K562 (cell line): ENCODE measurements at regions not wholly inside any gene's neighbourhood (a gene's known extent, or its start where the extent isn't known, plus 50 kb on each side); places are given as distances from the start of the nearest gene placed in this dataset.
"Not testable (repeated sequence)": the region's sequence is repeated elsewhere in the genome, so short reads cannot be mapped to it uniquely, and the experiment has no call there.

Source experiments
- ATAC-seq: fragments of 200-7000 bp; cut with Tn5 transposase; 3 replicates; pipeline ENCODE4 v1.9.1; 2020; ENCODE audit warnings: moderate library complexity
- BruUV-seq: library from RNA; stranded (reverse); fragments of 400-500 nt; replicated peaks from 2 replicates; lab custom pipeline; 2021; lab: Mats Ljungman, UMichigan
- CTCF ChIA-PET: fragments of 300-600 bp; formaldehyde crosslinking; extraction: SDS; loops from one replicate; lab custom pipeline; 2021; ENCODE audit warnings: low intra/inter-chr PET ratio; lab: Yijun Ruan, JAX
- POLR2A ChIA-PET: fragments of 300-600, 350-650 bp; sonication (Branson Sonifier 250); formaldehyde crosslinking; extraction: SDS; loops from one replicate; lab custom pipeline; 2021; ENCODE audit warnings: antibody characterized with exemption, inconsistent platforms; lab: Yijun Ruan, JAX
- DNase-seq, 4 experiments: peaks; one replicate each; pipeline versions ENCODE4 v3.0.0 to v3.0.0-alpha.2; 2011 to 2018; ENCODE audit warnings: low spot score in 3 of 4, mixed read lengths in 3 of 4; ENCODE audit errors: extremely low read depth in 1 of 4
- FAIRE-seq: peaks from 2 replicates; lab custom pipeline; 2011; peaks lifted over from hg19 to GRCh38; lab: Jason Lieb, UNC
- H2AFZ ChIP-seq: 2 replicates; pipeline ENCODE4 v1.6.0; 2011; ENCODE audit warnings: low read depth, low read length, control low read depth, inconsistent platforms
- H3K27ac ChIP-seq: fragments of 200-600 bp; 3 replicates; pipeline ENCODE4 v1.8.0; 2011; ENCODE audit warnings: low read depth, mild to moderate bottlenecking, control low read depth, inconsistent platforms, low read length, moderate library complexity, mixed read lengths; ENCODE audit errors: extremely low read depth
- H3K27me3 ChIP-seq, 2 experiments: fragments of 300-600 bp in 1 of 2; 2 replicates in 1 of 2; 3 replicates in 1 of 2; pipeline versions ENCODE4 v1.6.0 to v1.8.0; 2011; ENCODE audit warnings: inconsistent platforms in 2 of 2, low read length in 2 of 2, mild to moderate bottlenecking in 1 of 2, mixed read lengths in 1 of 2, moderate library complexity in 1 of 2; ENCODE audit not compliant: control insufficient read depth in 2 of 2, insufficient read depth in 2 of 2
- H3K36me3 ChIP-seq: fragments of 300-600 bp; 3 replicates; pipeline ENCODE4 v1.8.0; 2011; ENCODE audit warnings: mild to moderate bottlenecking, low read length, inconsistent platforms; ENCODE audit not compliant: control insufficient read depth, insufficient read depth
- H3K4me1 ChIP-seq, 2 experiments: fragments of 200-600 bp in 1 of 2; replicated peaks in 1 of 2; 2 replicates in 1 of 2; 3 replicates in 1 of 2; pipeline versions ENCODE4 v1.5.1 to v1.8.0; 2011; ENCODE audit warnings: inconsistent platforms in 2 of 2, low read length in 2 of 2, mild to moderate bottlenecking in 1 of 2, mixed read lengths in 1 of 2, moderate library complexity in 1 of 2; ENCODE audit not compliant: control insufficient read depth in 2 of 2, insufficient read depth in 2 of 2
- H3K4me2 ChIP-seq: 2 replicates; pipeline ENCODE4 v1.6.1; 2011; ENCODE audit warnings: low read length, control low read depth, inconsistent platforms, mixed read lengths; ENCODE audit not compliant: insufficient read depth
- H3K4me3 ChIP-seq: fragments of 200-600 bp; sonication (generic), shearing (Covaris generic); 2 replicates; pipeline ENCODE4 v1.5.1; 2016; ENCODE audit warnings: control low read depth, inconsistent platforms
- H3K79me2 ChIP-seq: fragments of 200-600 bp; 3 replicates; pipeline ENCODE4 v1.8.0; 2011; ENCODE audit warnings: low read length, inconsistent platforms; ENCODE audit not compliant: control insufficient read depth, insufficient read depth
- H3K9ac ChIP-seq, 2 experiments: 2 replicates each; pipeline versions ENCODE4 v1.6.0 to v1.6.1; 2011; ENCODE audit warnings: low read depth in 2 of 2, low read length in 2 of 2, control low read depth in 1 of 2, inconsistent platforms in 1 of 2, mild to moderate bottlenecking in 1 of 2, mixed read lengths in 1 of 2; ENCODE audit not compliant: insufficient read depth in 1 of 2
- H3K9me1 ChIP-seq: one replicate; pipeline ENCODE4 v1.6.0; 2011; ENCODE audit warnings: inconsistent platforms, mild to moderate bottlenecking, low read length, moderate library complexity; ENCODE audit not compliant: control insufficient read depth, insufficient read depth
- H3K9me3 ChIP-seq: replicated peaks from 2 replicates; pipeline ENCODE4 v1.5.1; 2011; ENCODE audit warnings: low read depth, low read length, inconsistent platforms; ENCODE audit not compliant: control insufficient read depth, insufficient read depth
- H4K20me1 ChIP-seq: replicated peaks from 2 replicates; pipeline ENCODE4 v1.6.1; 2011; ENCODE audit warnings: low read length, inconsistent platforms, mixed read lengths; ENCODE audit not compliant: control insufficient read depth, insufficient read depth
- C11orf30 ChIP-seq: fragments of 450-650 bp; IDR thresholded peaks from 2 replicates; pipeline ENCODE4 v1.6.1; 2016; ENCODE audit warnings: low read depth, mild to moderate bottlenecking
- MAFF ChIP-seq: IDR thresholded peaks from 2 replicates; pipeline ENCODE4 v1.6.1; 2012; ENCODE audit warnings: low read length, improper control_type of control experiment
- MAFG ChIP-seq: fragments of 450-650 bp; conservative IDR thresholded peaks from 2 replicates; pipeline ENCODE4 v1.6.1; 2016; ENCODE audit warnings: missing genetic modification characterization, missing compliant biosample characterization
- SMAD4 ChIP-seq: fragments of 250-450 bp; sonication (Bioruptor Pico); conservative IDR thresholded peaks from 2 replicates; pipeline ENCODE4 v1.8.0; 2021; ENCODE audit warnings: inconsistent platforms, mild to moderate bottlenecking, moderate library complexity
- ZNF316 ChIP-seq: fragments of 450-650 bp; IDR thresholded peaks from 2 replicates; pipeline ENCODE4 v1.6.1; 2016
- WGBS: fragments of 100-300 bp; shearing (Covaris generic); methylation state at CpG from one replicate; pipeline ENCODE4 v1.1.6; 2016; ENCODE audit warnings: low coverage, mixed read lengths; ENCODE audit not compliant: insufficient coverage; ENCODE audit errors: missing lambda C conversion rate; 5-methylcytosine and 5-hydroxymethylcytosine counted together
- in situ Hi-C: fragments of 300-500 bp; cut with MboI; formaldehyde crosslinking; loops from 4 replicates; pipeline ENCODE4 v1.15.0; 2018; ENCODE audit warnings: inconsistent platforms, mixed read lengths
- intact Hi-C: fragments of 100-400 bp; cut with micrococcal nuclease; formaldehyde crosslinking; loops from 2 replicates; pipeline ENCODE4 v1.14.2; 2022

- no peak overlapping the region for H2AFZ ChIP-seq
- under 1% methylated on average over 9 of the region's 9 CpGs for WGBS
- H3K4me3 ChIP-seq: no peak overlapping the region
- CTCF ChIA-PET: no interaction called here
- no peak overlapping the region for H3K4me2 ChIP-seq
- no peak overlapping the region for H3K27ac ChIP-seq
- no peaks in the 10 kb centered on the region for H3K9me1 ChIP-seq
- no peaks in the 10 kb centered on the region for H3K79me2 ChIP-seq
- no peaks in the 10 kb centered on the region for H4K20me1 ChIP-seq
- no peak for TF ChIP-seq SMAD4 (CRISPR knock-in tag)
- peak; percentile 29; the same call in 1 of the 2 replicates for TF ChIP-seq MAFG (tag)
- peak; percentile 43; the same call in 1 of the 2 replicates for TF ChIP-seq MAFF
- 0 out of 2 replicates have a peak, but pooled peaks have one; percentile 24 for TF ChIP-seq C11orf30
- TF ChIP-seq ZNF316: peak; percentile 70
- intact Hi-C loops (no loop called here), in situ Hi-C loops (no loop called here)
- no TSS peak for BruUV-seq
- DNase-seq: no peak
- no peaks in the 10 kb centered on the region for H3K36me3 ChIP-seq
- no peaks in the 10 kb centered on the region for H3K9me3 ChIP-seq
- no peaks in the 10 kb centered on the region for H3K4me1 ChIP-seq
- ATAC-seq: no peak
- H3K9ac ChIP-seq: no peak overlapping the region
- peaks cover 34 to 68% of the 10 kb centered on the region in 2 experiments; a peak in 4 of 5 replicates for H3K27me3 ChIP-seq
- POLR2A ChIA-PET: interaction anchor here (0.5 to 1.3 kb wide), 2 partner anchors 9 to 189 kb away, joined by 3 to 4 read pairs; no protein-coding TSS in a partner anchor
- FAIRE-seq: no peak
Observed at GRCh38 chr5:6548756-6549285, 84.0 kb downstream of the NSUN2 start.

DNA sequence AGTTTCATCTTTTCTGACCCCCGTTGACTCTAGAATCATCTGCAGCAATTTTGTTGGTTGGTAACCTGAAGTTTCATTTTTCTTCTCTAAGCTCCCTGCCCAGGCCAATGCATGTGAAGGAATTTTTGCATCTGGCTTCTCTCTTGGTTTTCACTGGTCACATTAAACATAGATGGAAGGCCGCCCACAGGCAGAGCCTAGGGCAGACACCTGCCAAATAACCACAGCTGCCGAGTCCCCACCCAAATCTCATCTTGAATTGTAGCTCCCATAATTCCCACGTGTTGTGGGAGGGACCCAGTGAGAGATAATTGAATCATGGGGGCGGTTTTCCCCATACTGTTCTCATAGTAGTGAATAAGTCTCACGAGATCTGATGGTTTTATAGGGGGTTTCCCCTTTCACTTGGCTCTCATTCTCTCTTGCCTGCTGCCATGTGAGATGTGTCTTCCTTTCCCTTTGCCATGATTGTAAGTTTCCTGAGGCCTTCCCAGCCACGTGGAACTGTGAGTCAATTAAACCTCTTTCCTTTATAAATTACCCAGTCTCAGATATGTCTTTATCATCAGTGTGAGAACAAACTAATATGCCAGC is 84.8 kb downstream of the NSUN2 start:
- intact Hi-C loops: not testable (repeated sequence)

More for the DNA sequence above, 84.8 kb downstream of the NSUN2 start:
- H3K27ac ChIP-seq, H3K9me1 ChIP-seq, H3K4me2 ChIP-seq, H3K79me2 ChIP-seq, FAIRE-seq, H2AFZ ChIP-seq, ATAC-seq, H3K9ac ChIP-seq, H4K20me1 ChIP-seq, DNase-seq, BruUV-seq, H3K36me3 ChIP-seq, H3K4me1 ChIP-seq, H3K4me3 ChIP-seq, CTCF ChIA-PET, H3K9me3 ChIP-seq, in situ Hi-C loops: not testable (repeated sequence)
- H3K27me3 ChIP-seq: peaks cover 27 to 65% of the 10 kb centered on the region in 2 experiments; a peak in 4 of 5 replicates
- under 1% methylated on average over 7 of the region's 7 CpGs for WGBS
- POLR2A ChIA-PET: interaction anchor here (1.3 kb wide), 1 partner anchor 9 kb away, joined by 4 read pairs; no protein-coding TSS in a partner anchor
